ENCODE measurements at regions not wholly inside any gene's neighbourhood (a gene's known extent, or its start where the extent isn't known, plus 50 kb on each side); places are given as distances from the start of the nearest gene placed in this dataset.

DNA sequence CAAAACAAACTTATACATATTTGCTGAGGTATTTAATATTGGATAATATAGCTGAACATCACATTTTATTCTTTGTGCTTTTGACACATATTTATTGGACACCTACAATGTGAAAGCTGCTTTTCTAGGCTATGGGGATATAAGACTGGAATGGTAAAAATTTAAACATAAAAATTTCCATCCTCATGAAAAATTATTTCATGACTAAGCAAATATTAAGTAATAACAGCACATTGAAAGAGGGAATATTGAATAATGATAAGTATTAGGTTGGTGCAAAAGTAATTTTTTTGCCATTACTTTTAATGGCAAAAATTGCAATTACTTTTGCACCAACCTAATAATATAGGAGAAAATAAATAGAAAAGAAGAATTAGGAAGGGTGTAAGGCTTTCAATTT, 972.5 kb upstream of the CDH8 start:
- no peak for DNase-seq

DNA sequence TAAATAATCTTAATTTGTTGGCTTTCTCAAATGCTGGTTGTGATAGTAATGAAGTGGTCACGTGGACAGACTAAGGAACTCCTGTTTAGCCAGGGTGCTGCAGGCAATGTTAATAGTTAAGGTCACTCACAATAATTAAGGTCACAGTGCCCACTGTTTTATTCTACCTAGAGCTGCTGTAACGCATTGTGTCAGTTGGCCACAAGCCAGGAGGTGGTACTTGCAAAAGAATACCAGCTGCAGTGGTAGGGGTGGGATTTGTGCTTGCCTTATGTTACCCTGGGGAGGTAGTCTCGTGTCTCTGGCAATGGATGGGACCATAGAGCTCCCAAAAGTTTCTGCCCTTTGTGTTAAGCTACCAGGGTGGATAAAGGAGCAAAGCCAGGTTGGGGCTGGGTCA, 969.1 kb upstream of the CDH8 start:
- no peak for DNase-seq

DNA sequence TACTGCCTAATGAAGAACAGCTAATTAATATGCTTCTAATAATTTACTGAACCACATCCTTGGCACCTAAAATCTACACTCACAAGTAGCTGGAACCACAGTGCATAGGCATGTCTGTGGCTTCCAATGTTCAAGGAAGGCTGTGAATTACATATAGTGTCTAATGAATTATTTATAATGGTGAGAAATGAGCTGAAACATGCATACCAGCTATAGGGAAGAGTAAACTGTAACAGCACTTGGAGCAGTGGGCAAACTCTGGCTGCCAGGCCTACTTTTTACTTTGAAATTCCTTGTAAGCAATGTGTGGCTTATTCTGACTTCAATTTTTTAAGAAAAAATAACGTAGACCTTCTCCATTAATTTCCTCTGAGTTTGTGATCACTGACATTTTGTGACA, 953.2 kb upstream of the CDH8 start:
- no peak for DNase-seq

DNA sequence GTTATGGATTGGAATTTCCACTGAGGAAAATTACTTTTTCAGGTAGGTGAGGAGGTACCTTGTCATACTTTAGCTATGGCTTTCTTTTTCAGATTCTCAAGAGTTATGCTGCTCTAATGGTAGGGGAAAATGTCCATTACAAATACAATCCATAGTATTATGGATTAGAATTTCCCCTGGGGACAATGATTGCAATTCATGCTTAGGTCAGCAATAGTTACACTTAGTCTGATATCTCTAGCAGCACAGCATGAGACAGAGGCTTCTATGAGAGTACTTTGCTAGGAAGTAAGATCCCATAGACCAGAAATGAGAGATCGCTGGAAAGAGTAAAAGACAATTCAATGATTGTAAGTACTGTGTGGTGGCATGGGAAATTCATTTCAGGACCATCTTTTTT, 949.5 kb upstream of the CDH8 start:
- no peak for DNase-seq

DNA sequence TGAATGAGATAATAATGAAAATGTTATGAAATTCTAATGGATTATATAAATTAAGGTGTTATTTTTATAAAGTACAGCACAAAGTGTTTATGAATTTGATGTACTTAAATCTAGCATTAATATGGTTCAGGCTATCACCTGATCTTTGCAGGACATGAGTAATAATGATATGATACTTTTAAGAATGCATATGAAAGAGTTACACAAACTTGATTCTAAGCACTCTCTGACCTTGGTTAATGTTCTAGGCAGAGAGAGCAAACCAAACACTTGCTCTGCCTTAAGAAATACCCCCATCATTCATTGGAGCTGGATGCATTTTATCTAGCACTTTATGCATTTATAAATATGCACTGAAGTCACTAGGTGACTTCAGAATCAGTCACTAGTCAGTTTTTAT, 942.2 kb upstream of the CDH8 start:
- no peak for DNase-seq

DNA sequence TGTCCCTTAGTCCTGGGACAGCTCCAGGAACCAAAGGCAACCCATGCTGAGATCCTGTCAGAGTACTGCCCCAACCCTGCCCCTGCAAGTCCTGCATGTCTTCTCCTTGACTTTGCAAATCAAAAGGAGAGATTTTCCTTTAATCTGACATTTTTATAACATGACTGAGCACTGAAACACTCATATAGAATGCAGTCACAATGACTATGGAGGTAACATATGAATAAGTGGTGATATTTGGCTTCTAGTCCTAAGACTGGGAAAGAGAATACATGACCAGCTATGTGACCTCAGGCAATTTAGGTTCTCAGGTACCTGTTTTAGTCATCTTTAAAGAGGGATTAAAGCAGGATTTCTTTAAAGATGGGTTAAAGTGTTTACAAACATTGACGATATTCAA, 941.6 kb upstream of the CDH8 start:
- no peak for DNase-seq

DNA sequence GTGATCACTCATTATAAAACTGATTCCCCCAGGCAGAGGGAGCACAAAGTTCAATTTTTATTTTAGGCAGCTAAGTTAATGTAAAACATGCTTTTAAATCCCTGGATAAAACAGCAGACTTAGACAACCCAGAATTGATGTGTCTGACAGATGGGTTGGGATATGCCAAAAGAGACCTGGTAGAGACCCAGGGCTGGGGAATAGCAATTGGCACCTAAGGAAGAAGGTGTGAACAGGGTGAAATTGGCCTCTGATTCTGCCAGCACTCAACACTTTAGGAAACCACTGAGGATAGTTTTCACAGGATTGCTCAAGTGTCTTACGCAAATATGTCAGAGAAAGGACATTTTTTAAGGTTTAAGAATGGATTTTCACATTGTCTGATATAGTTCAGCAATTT, 938.2 kb upstream of the CDH8 start:
- no peak for DNase-seq

DNA sequence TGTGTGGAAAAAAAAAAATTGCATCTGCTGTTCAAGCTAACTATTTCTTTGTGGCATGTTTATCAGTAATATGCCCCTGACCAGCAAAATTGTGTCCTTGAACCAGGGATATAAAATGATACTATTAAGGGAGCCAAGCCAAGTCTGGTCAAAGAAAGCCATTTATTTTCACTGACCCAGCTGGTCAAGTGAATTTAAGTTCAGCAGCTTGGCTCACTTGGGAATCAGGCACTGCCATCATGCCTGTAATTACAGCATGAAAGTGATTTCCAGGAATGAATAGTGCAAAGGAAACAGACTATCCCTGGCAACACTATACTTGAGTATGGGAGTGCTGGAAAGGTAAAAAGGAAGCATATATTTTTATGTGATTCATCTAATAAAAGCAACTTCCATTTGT, 934.6 kb upstream of the CDH8 start:
- DNase-seq: no peak

DNA sequence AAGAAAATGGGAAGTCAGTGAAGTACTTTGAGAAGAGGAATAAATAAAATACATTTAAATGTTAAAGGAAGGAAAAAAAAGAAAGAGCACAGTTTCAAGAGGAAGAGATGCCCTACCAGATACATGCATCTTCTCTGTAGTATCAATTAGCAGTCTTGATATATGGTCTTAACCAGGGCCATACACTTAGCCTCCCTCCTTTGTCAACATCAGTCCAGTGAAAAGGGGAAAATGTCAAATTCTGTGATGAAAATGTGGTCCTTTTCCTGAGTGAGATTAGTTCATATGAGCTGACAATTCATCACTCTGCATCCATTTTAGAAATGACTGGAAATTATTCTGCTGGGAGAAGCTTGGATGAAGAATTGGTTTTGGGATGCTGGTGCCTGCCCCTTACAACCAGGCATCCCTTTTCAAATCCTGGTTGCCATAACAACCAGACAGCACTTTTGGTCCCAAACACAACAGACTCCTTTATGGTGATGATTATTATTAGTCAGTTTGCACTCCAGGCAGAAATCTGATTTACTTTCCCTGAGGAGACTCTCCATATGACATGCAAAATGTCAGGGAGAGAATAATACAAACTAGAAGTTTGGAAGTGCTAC, 933.6 kb upstream of the CDH8 start:
- DNase-seq: no peak

DNA sequence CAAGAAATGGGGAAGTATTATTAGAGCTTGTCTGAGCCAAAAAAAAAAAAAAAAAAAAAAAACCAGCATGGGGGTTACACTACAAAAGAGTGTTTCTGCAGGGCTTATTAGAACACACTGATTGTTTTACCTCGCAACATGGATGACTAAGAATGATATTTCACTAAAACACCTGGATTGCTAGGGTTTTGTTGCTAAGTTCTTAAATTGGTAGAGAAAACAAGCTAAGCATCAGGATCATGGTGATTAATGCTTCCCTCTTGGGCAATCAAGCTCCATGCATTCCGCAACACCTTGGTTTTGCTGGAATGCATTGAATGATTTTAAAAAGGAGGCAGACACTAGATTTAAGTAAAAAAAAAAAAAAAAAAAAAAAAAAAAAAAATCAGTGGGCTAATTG, 931.4 kb upstream of the CDH8 start:
- DNase-seq: no peak

DNA sequence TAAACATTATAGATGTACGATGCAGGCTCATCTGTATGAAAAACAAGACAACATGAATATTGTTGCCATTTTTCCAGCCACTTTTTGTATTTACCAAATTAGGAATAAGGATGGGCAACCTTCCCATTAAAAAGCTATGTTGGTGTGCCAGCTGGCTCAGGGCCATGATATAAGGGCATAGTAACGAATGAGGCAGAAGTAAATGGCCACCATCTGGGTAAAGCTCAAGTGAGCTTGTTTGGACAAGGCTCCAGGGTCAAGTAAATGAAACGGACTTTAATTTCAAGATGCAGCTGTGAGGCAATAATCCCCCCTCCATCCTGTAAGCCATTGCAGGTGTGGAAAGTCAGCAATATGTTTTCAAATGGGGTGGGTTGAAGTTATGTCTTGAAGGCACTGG, 930.9 kb upstream of the CDH8 start:
- DNase-seq: no peak

DNA sequence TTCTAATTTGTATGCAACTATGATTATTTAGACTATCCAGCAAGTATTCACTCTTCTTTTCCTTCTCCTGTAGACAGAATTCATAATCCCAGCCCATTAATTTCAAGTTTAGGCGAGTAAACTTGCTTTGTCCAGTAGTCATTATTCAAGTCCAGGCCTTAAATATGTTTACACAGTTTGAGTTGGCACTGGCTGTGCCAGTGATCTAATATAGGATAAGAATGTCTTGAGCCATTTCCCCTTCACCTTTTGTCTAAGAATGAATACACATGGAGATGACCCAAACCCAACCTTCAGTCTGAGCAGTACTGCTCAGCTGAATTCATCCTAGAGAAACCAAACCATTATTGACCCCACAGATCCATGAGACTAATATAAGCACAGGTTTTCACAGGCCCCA, 930.4 kb upstream of the CDH8 start:
- no peak for DNase-seq

DNA sequence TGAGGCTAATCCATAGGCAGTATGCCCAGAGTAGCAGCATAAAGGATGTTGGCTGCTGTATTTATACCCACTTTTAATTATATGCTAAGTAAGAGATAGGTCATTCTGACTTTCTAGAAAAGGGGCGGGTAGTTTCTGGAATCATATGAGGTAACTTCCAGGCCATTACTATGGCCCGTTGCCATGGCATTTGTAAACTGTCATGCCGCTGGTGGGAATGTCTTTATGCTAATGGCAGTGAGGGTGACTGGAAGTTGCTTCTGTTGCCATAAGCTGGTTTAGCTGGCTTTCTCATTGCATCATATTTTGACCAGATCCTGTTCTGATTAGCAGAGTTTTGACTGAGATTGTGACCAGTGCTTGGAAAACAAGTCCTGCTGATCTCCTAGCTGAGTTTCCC, 929.6 kb upstream of the CDH8 start:
- DNase-seq: no peak

DNA sequence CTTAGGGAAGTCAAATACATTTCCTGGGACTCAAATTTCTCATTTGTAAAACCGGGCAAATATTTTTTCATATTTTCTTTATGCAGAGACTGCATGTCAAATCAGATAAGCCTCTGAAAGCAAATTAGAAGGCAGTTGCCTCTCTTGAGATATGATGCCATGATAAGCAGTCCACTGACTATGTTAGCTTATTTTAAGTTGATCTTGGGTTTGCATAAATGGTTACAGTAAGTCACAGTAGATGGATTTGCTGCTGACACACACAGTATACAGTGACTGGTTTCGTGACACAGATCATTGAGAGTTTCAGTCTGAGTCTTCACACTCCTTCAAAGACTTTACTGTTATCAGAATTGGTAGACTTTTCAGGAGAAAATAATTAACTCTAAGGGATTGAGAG, 927.6 kb upstream of the CDH8 start:
- no peak for DNase-seq

DNA sequence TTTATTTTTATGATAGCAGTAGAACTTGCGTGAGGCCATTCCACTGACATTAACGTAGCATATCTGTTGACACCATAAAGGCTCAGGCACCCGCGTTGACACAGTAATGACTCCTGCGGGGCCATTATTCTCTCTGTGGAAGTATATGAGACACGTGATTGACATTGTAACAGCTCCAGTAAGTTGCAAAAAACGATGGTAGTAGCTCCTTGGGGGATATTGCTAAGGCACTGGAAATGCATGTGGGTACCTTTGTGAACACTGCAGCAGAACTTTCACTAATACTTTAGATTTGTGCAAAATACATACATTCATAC, 918.8 kb upstream of the CDH8 start:
- DNase-seq: no peak

DNA sequence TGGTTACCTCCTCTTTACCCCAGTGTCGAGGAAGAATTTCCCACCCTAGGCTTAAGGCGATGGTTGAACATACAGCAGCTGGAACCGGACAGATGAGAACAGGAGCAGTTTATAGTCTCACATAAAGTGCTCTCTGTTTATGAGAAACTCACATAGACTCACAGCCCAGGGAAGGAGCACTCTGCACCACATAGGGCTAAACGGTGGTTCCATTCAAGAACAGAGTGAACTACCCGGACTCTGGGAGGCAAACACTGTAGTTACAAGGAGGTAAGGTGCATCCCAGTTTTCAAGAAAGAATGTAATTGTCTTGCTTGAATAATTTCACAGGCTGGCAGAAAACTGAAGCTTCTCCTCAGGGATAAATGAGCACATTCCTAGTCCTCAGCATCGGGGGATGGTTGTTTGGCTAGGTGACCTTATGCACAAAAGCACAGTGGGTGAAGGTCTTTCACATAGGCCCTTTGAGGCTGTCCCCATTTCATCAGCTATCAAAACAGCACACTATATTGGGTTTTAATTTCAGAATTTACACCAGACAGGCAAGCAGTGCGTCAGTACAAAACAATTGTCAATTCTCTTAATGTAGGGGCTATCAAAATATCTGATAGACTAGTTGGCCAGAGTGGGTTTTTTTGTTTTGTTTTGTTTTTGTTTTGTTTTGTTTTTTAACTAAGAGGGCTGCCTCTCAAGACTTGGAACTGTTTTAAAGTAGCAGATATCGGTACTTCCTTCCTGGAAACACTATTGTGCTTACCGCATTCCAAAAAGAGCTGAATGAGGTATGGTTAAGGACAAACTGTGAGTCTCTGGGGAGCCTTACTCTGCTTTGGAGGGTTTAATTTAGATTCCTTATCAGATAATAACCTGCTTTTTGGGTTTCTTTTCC, 918.1 kb upstream of the CDH8 start:
- DNase-seq: no peak

DNA sequence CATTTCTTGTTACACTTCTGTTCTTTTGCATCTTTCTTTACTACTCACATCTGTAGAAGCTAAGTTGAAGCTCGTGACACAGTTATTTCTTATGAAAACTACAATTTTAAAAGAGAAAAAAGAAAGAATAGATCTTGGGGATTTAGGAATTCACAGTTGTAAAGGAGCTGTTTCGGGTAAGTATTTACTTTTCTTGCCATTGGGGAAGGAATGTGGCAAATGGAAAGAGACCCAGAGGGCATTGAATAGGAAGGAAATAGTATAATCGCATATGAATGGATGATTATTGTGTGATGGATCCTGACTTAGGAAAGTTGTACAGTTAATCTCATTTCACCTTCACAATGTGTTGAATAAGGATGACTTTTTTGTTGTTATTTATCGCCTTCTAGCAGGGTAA, 914.1 kb upstream of the CDH8 start:
- no peak for DNase-seq

DNA sequence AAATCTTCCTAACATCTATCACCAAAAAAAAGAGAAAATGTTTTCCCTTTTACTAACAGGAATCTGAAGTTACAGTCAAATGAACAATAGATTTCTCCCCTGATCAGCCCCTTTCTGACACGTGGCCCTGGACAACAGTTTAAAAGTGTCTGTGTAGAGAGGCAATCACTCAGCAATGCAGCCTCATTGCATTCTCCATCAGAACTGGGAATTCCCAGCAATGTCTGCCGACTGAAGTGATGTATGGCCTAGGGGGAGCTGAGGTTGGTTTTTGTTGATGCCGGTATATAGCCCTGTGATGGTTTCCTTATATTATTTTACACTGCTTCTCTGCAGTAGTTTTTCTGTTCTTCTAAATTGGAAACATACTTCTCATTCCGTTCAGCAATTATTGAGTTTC, 904.3 kb upstream of the CDH8 start:
- no peak for DNase-seq

DNA sequence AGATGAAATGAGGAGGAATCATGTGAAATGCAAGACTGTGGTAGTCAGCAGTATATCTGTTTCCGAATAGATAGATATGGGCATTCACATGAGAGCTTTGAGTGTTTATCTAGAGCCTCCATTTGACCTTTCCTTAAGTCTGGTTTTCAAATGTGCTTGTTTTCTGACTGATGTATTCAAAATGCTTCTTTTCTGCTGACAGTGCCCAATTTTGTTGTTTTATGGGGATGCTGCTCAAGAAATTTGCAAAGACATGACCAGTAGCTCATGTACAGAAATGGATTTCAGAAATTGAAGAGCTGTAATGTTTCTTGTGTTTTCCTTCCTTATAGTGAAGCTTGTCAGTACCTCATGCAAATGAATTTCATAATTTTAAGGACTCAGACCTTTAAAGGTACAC, 903.4 kb upstream of the CDH8 start:
- DNase-seq: no peak

DNA sequence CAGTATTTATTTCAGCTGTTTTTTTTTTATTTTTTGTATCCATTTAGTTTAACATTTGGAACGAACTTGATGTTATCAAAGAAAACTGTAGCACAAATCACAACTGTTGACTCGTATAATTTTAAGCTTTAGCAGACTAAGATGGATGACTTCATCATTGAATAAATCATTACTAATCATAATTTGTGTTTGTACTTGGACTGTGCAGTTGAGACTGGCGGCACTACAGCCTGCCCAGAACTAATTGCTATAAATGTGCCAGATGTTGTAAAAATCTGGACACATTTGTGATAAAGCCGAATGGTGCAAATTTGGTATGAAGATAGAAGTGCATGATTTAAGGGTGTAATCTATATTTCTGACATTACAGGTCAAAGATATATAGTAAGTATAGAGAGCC, 897.7 kb upstream of the CDH8 start:
- DNase-seq: no peak

DNA sequence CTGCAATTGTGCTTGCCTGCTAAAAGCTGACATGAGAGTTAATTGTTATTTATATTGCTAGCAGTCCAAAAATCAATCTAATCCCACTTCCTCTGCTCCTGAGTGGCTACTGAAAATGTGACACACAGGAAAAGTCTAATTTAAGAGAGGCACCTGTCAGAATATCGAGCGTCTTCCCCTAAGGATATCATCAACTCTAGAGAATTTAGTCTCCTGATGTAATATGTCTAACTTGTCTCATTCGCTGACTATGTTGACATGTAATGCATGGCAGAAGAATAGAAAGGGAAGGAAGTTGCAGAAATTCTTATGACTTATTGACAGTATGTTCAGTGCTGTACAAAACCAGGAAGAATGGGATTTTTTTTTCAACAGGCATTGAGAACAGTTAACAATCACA, 893.4 kb upstream of the CDH8 start:
- DNase-seq: no peak

DNA sequence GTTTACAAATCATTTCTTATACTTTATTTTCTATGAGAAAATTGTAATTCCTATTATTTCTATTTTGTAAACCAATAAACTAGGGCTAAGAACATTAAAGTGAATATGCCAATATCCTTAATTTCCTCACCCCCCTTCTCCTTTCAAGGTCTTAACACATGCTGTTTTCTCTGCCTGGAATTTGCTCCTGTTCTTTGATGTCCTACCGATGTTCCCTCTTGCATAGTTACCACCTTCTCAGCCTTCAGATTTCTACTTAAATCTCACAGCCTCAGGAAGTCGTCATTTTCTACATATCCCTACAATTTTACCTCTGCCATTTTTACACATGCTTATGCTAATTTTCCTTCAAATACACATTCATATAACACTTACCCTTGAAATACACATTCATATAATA, 890.9 kb upstream of the CDH8 start:
- DNase-seq: no peak

DNA sequence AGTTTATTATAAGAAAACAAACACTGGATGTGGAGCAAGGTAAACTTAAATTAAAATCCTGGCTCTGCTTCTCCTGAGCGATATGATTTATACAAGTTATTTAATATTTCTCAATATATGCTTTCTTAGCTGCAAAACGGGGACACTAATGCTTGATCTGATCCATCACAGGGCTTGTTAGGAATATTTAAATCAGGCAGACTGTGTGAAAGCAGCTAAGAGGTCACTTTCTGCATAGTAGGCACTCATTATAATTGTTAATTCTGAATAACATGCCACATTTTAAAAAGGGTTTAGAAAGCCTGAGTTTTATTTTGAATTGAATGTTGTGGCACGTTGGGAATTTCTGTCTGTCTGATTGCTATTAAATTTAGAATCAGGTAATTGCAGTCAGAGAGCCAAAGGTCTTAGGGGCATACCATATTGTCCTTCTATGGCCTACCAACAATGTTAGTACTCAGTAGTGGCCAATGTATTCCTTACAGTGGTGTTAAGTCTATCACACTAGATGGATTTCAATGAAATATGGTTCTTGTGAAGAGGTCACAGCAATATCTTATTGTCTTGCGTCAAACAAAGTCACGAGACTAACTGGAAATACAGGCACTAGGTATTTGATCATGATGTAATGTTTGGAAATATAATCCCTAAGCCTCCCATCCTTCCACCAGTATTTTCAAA, 890.0 kb upstream of the CDH8 start:
- no peak for DNase-seq

DNA sequence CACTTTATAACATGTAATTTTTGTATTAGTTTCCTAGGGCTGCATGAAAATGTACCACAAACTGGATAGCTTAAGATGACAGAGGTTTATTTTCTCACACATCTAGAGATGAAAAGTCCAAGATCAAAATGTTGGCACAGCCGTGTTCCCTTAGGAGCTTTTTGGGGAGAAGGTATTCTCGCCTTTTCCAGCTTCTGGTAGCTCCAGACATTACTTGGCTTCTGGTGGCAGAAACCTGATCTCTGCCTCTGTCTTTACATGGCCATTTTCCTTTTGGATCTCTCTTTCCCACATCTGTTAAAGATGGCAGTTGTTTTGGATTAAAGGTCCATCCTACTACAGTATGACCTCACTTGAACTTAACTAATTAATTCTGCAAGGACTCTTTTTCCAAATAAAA, 885.7 kb upstream of the CDH8 start:
- no peak for DNase-seq

DNA sequence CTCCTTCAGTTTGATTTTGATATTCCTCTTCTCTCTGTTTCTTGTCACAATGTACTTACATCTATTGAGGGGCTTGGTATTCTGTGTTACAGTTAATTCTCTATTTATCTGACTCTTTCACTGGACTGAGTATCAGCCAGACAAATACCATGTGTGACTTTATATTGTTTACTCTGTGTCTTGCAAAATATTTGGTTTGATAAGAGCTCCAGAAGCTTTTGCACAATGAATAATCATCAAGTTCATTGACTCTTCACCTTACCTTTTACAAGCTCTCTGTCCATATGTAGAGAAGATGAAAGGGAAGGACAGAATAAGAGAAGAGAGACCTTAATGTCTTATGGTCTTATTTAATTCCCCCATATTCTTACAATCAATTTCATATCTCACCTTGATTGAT, 877.7 kb upstream of the CDH8 start:
- DNase-seq: no peak

Data from RPMI8226 (cell line).